NB4 (cell line): ENCODE measurements at regions not wholly inside any gene's neighbourhood (a gene's known extent, or its start where the extent isn't known, plus 50 kb on each side); places are given as distances from the start of the nearest gene placed in this dataset.
A peak's percentile ranks its signal among the peaks of the same experiment; 100 is the strongest.

Experiments used
- DNase-seq: peaks from one replicate; pipeline ENCODE4 v3.0.0; 2010; ENCODE audit warnings: low read depth
- H3K4me3 ChIP-seq: one replicate; pipeline ENCODE4 v1.5.1; 2011; ENCODE audit warnings: mild to moderate bottlenecking, low read depth, low read length, moderate library complexity
- CTCF ChIP-seq: IDR thresholded peaks from one replicate; pipeline ENCODE4 v1.5.1; 2012; ENCODE audit warnings: low read depth, low read length
- MAX ChIP-seq: IDR thresholded peaks from 2 replicates; pipeline ENCODE4 v1.6.1; 2011; ENCODE audit warnings: low read depth, low read length
- MYC ChIP-seq: IDR thresholded peaks from 2 replicates; pipeline ENCODE4 v1.6.1; 2011; ENCODE audit warnings: low read depth, low read length
- POLR2A ChIP-seq: IDR thresholded peaks from 2 replicates; pipeline ENCODE4 v1.6.1; 2011; ENCODE audit warnings: mild to moderate bottlenecking; ENCODE audit not compliant: insufficient read length; ENCODE audit errors: extremely low read depth

GRCh38 chr1:36706416-36706815, 223.7 kb upstream of the CSF3R start:
- TF ChIP-seq POLR2A (no peak), CTCF (no peak), MYC (no peak), MAX (no peak)
- DNase-seq, result no peak
- H3K4me3 ChIP-seq, result no peak overlapping the region

GRCh38 chr1:36705629-36706028, 222.9 kb upstream of the CSF3R start:
- TF ChIP-seq POLR2A, result no peak
- TF ChIP-seq MYC, result no peak
- no peak for TF ChIP-seq CTCF
- no peak for TF ChIP-seq MAX
- no peak overlapping the region for H3K4me3 ChIP-seq

GRCh38 chr1:36703526-36704208, 221.0 kb upstream of the CSF3R start:
- no peak overlapping the region for H3K4me3 ChIP-seq
- DNase-seq, result peak; percentile 86

More at GRCh38 chr1:36705629-36706028, 222.9 kb upstream of the CSF3R start:
- DNase-seq, result peak; percentile 42

GRCh38 chr1:36702963-36703362, 220.2 kb upstream of the CSF3R start:
- TF ChIP-seq CTCF (no peak), POLR2A (no peak), MYC (no peak), MAX (no peak)
- no peak overlapping the region for H3K4me3 ChIP-seq
- no peak for DNase-seq

More at GRCh38 chr1:36703526-36704208, 221.0 kb upstream of the CSF3R start:
- TF ChIP-seq MYC (peak; percentile 95), MAX (peak; percentile 93), POLR2A (no peak), CTCF (peak; percentile 94)

GRCh38 chr1:36699113-36699911, 216.6 kb upstream of the CSF3R start:
- no peak for TF ChIP-seq CTCF
- TF ChIP-seq MYC, result no peak
- no peak for TF ChIP-seq MAX
- TF ChIP-seq POLR2A, result no peak
- no peak for DNase-seq
- H3K4me3 ChIP-seq, result no peak overlapping the region
